Activated gamma-delta T cell (primary cell): ENCODE measurements at regions not wholly inside any gene's neighbourhood (a gene's known extent, or its start where the extent isn't known, plus 50 kb on each side); places are given as distances from the start of the nearest gene placed in this dataset.

Source experiments
- DNase-seq: peaks from one replicate; lab custom pipeline; 2025; lab: John Stamatoyannopoulos, UW

DNA sequence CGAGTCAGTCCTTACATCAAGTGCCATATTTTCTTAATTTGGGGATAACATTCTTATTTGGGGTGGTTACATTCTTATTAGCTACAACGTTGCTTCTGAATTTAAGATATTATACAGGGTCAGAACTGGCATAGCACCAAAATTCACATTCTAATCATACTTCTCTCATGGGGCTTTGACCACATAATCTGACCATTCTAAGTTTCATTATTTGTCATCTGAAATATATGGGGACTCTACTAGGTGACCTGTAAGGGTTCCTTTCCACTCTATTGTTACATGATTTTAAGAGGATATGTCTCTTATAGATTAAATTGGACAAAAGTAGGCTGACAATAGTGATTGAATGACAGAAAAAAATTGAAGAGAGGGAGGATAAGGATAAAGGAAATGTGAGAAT lies 536.5 kb downstream of the KCTD12 start:
- no peak for DNase-seq

- no peak for DNase-seq
Measured at GRCh38 chr13:76339649-76340048, 546.6 kb downstream of the KCTD12 start.

- no peak for DNase-seq
Measured at GRCh38 chr13:76338003-76338402, 548.2 kb downstream of the KCTD12 start.

GRCh38 chr13:76336889-76337844 lies 549.0 kb downstream of the KCTD12 start:
- DNase-seq: no peak

- no peak for DNase-seq
Measured at GRCh38 chr13:76335463-76335862, 550.7 kb downstream of the KCTD12 start.

DNA sequence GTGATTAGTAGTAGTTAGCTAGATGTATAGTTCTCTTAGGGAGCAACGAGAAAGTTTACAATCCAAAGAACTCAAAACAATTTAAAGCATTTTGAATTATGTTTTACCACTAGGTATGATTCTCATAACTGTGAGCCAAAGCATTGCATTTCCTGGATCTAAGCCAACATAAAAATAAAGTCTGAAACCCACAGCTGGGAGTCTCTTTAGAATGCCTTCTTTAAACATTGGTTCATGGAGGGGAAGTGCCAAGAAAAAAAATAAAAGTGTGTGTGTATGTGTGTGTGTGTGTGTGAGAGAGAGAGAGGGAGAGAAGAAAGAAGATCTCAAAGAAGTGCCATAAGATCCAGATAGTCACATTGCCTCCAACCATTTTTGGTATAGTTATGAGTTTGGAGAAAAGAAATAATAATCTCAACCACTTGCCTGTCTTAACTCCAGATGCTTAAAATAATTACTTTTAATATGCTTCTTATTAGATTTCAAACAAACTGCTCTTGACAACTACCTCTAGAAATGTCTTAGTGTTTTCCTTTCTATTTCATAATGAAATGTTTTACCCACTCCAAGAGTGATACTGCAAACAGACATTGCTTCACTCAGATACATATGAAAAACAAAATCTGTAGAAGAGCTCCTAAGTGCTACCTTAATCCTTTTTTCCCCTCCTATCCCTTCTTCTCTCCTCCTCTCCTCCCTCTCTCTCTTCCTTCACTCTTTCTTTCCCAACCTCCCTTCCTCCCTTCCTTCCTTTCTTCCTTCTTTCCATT lies 554.1 kb downstream of the KCTD12 start:
- no peak for DNase-seq

GRCh38 chr13:76330761-76331160 lies 555.4 kb downstream of the KCTD12 start:
- DNase-seq: no peak

DNA sequence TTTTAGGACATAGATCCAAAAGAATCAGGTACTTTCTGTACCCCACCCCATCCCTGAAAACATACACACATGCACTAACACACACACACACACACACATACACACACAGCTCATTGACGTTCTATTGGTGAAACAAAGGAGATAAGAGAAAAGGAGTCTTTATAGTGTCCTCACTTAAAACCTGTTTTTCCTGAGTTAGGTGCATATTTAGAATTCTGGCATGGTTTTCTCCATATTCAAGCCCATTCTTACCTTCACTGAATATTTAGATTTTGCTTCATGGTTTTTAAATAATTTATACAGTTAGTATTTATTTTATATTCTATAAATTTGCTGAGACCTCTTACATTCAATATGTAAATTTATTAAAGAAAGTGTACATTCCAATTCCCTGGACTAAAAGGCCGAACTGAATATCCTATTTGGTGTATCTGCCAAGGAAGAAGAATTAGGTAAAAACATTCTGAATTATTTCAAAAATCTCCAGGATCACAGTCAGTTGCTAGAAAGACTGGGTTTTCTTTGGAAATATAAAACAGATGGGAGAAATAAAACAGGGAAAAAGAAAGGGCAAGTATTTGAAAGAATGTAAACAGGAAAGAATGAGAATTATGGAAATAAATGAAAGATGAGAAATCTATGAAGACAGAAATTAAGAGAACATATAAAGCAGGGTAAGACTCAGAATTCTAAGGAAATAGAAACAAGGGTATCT lies 556.2 kb downstream of the KCTD12 start:
- no peak for DNase-seq

GRCh38 chr13:76329004-76329403 lies 557.2 kb downstream of the KCTD12 start:
- DNase-seq: no peak

DNA sequence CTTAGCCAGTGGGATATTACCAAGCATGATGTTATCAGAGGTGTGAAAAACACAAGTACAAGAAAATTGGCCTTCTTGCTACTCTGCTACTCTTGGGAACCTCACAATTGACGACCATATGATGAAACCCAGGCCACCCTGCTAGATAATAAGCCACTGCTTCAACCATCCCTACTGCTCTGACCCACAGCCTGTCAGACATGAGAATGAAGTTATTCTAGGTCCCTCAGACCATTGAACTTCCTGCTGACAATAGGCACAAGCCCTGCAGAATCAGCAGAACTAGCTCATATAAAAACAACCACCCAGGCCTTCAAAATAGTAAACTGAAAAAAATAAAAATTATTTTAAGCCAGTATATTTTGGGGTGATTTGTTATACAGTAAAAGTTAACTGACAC lies 559.9 kb downstream of the KCTD12 start:
- no peak for DNase-seq

GRCh38 chr13:76319921-76320320 lies 566.3 kb downstream of the KCTD12 start:
- no peak for DNase-seq

GRCh38 chr13:76316998-76317527 lies 569.1 kb downstream of the KCTD12 start:
- DNase-seq: no peak

DNA sequence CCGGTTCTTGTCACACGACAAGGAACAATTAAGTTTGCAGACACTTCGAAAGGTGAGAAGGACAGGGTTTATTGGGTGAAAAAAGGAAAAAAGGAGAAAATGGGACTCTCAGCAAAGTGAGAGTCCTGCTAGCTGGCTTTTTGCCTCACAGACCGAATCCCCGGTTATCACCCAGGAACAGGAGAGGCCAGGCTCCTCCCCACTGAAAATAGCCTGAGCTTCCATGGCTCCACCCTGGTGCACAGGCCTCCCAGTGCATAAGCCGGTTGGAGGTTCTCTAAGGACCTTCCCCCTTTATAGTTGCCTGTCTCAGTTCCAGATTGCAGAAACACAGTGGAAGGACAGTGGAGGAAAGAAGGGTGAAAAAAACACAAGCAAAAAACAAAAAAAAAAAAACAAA lies 571.7 kb downstream of the KCTD12 start:
- no peak for DNase-seq

DNA sequence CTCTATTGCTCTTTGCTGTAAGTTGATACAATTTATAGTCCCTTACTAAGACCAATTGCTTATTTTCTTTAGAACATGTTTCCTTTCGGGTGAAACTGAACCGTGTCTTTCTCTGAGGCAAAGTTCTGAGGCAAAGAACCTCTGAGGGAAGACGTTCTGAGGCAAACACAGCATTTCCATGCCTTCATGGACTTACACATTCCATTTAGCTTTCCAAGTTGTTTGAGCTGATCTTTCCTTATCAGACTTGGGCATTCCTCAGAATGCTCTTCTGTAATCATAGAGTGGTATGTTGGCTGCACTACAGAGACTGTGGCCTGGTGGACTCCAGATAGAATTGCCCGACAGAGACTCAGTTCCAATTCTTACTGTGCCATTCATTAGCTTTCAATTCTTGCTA lies 579.1 kb downstream of the KCTD12 start:
- no peak for DNase-seq

DNA sequence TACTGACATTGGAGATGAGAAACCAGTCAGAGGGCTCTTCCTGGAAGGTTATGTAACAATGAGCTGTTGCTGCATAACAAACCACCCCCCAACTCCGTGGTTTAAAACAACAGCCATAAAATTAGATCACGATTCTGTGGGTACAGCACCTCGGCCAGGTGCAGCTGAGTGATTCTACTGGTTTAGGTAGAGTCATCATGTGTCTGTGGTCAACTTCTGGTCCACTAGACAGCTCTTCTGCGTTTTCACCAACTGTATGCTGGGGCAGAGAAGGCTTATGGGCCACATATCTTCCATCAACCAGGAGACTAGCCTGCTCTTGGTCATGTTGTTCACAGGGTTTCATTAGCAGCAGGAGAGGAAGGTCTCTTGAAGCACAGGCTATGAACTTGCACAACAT lies 585.5 kb downstream of the KCTD12 start:
- DNase-seq: no peak

GRCh38 chr13:76297331-76297730 lies 588.9 kb downstream of the KCTD12 start:
- DNase-seq: no peak

GRCh38 chr13:76296751-76297150 lies 589.5 kb downstream of the KCTD12 start:
- DNase-seq: no peak

GRCh38 chr13:76295020-76295419 lies 591.2 kb downstream of the KCTD12 start:
- peak; percentile 3 for DNase-seq

DNA sequence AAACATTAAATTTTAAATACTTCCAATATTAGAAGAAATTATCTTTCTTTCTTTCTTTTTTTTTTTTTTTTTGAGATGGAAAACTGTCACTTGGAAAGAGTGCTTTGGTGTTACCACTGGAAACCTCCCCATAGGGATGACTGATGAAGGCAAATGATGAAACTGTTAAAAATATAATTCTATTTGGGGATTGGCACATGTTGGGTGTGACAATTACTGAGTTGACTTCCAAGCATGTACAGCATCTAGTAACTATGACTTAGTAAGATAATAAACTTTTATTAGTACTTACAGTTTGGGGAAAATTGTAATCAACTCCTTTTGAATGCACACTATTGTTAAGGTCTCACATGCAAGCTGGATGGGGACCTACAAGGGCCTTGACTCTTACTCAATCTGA lies 592.5 kb downstream of the KCTD12 start:
- DNase-seq: no peak

DNA sequence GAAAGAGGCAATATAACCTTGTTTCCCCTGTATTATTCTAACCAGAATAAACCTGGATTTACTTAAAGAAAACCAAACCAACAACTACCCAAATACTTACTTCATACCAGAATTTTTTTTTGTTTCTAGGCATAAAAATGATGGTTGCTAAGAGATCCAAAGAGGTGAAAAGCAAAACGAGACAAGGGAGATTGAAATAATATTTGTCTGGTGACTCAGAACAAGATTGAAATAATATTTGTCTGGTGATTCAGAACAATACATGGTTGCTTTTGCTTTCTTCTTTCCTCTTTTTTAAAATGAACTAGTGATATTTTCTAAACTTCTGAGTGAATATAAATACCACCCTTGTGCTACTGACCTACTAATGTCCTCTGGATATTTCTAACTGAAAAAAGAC lies 592.9 kb downstream of the KCTD12 start:
- no peak for DNase-seq

DNA sequence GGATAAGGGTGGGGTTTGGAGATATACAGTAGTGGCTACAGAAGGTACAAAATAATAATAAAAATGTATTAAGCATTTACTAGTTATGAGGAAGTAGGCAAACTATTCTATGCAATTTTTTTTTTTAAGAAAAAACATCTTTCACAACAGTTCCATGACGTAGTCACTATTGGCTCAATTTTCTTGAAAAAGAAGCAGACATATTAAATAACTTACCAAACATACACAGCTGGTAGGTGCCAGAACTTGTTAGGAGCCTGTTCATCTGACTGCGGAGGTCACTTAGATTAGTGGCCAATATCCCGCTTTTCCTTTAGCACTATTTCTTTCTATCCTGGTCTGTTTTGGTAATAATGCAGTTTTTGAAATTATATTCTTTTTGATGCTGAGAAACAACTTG lies 593.5 kb downstream of the KCTD12 start:
- DNase-seq: no peak

DNA sequence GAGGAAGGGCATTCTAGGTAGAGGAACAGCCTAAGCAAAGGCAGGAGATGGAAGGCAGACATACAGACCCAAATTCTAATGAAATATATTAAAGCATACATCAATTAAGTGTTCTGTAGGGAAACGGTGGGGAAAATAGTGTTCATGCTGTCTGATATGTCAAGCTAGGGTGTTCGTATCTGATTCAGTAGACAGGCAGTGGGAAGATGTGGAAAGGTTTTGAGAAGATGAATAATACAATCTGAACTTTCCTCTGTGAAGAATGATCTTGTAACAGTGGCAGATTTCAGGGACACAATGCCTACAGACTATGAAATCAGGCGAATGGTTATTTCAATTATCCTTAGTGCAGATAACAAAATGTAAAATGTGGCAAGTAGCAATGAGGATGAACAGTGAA lies 594.2 kb downstream of the KCTD12 start:
- no peak for DNase-seq
